Activated CD4-positive, alpha-beta T cell treated with anti-CD3 and anti-CD28 coated beads, Interleukin-2, amount 50 U/mL, for 1 hour (primary cell): ENCODE measurements at regions not wholly inside any gene's neighbourhood (a gene's known extent, or its start where the extent isn't known, plus 50 kb on each side); places are given as distances from the start of the nearest gene placed in this dataset.
A peak's percentile ranks its signal among the peaks of the same experiment; 100 is the strongest.
"Not testable (repeated sequence)": the region's sequence is repeated elsewhere in the genome, so short reads cannot be mapped to it uniquely, and the experiment has no call there.

Source experiments
- DNase-seq: peaks from one replicate; pipeline ENCODE4 v3.0.0-alpha.2; 2020

DNA sequence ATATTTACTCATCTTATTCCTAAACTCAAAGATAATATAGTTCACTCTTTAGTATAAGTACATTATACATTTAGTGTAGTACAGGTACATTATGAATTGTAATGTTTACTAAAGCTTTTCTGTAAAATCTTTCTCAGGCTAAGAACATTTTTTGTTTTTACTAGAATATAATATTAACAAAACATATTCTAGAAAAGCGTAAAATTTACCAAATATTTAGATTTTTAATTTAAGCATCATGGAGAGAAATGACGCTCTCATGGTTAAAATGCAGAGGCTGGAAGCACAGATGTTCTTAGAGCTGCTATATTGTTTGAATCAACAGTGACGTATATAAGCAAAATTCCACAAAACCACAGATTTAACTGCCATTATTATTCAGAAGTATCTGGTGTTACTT, 54.7 kb upstream of the NBPF15 start:
- not testable (repeated sequence) for DNase-seq

DNA sequence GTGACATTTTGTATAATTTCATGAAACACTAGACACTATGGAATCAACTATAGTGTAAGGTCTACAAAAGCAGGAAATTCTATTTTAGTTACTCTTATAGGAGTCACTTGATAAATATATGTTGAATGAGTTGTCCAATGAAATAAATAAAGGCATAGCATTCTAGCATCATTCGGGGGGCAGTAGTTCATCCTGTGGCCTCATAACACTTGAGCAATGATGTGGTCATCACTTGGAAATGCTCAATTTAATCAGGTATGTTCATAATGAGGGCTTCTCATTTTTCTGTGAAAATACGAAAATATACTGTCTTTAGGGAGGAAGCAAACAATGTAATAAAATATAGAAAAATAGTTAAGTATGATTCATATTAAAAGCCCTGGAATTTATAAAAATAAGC, 55.4 kb upstream of the NBPF15 start:
- not testable (repeated sequence) for DNase-seq

DNA sequence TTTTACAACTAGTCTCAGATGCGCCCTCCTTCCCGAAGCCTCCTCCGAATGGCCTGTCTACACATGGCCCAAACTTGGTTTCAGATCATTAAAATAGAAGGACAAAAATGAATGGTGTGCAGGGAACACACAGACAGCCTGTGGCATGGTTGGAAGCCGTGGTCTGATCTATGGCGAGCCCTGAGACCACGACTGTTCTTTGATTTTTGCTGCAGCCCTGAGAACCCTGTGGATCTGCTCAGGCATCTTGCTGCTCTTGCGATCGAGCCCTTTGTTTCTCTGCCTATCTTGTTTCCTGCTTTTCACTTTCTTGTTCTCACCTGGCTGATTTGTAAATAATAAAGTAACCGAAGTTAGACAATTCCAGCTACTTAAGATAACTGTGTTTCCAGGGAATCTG, 57.0 kb upstream of the NBPF15 start:
- not testable (repeated sequence) for DNase-seq

DNA sequence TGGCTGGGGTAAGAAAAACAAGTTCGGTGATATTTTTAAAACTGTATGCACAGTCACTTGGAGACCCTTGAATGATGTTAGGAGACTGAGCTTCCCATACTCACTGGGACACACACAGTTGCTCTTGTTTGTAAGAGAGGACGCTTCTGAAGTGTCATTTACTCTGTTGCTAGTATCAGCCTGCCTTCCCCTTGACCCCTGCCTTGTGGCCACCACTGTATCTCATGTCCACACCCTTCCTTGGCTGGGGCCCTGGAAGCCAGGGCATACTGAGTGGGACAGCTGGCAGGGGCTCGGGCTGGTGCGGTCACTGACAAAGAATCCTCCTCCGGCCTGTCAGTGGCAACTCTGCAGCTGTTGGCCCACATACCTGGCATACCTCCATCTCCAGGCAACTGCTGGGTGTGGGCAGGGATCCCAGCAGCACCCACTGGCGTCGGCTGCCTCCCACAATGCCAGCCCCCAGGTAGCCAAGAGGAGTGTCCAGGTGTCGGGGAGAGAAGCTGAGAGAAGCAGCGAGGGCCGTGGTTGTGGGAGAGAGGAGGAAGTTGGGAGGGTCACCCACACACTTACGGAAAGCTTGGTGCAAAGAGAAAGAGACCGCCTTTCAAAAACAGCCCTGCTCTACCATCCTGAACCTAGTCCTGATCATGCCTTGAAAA, 58.2 kb upstream of the NBPF15 start:
- not testable (repeated sequence) for DNase-seq

DNA sequence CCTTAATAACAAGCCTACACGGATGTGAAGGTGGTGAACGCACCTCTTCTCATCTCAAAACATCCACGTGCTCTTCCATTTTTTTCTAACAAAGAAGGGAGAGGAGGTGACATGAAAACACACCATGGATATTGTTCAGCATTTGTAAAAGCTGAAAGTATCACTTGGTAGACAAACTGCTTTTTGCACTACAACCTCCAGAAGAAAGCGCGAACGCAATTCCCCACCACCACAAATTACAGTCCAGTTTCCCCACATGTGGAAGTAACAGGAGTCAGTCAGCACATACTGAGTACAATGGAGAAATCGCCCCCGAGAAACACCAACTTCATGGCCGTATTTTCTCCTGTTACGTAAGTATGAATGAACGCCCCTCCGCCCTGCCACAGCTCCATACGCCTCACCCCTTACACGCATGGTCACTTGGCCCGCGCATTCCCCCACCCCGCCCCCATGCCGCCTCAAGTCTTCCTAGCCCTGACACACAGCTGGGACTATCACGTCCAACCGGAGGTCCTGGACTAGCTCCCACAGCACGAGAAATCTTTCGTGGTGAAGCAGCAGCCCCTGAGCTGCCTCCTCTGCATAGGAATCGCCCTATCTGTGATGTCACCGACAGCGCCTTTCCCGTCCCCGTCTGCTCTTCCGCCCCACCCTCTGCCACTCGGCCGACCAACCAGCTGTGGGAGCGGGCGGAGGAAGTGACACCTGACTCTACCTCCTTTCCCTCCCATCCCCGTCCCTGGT, 62.4 kb upstream of the NBPF15 start:
- peak; percentile 57 for DNase-seq

DNA sequence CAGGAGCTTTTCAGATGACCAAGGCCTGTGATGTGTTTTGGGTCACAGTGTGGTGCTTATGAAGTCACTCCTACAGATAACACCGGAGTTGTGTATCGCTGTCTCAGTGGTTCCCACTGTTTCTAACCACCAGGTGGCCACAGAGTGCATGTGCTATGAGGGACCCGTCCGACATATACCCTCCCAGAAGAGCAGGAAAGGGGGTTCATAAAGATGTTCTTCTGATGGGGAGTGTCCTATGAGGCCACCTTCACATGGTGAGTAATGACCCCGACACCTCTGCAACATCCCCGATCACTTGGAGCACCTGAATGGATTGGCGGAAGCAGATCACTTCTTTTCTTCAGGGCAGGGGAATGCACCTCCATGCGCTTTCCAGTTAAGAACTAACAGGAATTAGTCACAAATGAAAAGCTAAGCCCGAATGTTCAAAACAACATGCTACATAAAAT, 60.5 kb upstream of the PPIAL4F start:
- not testable (repeated sequence) for DNase-seq

DNA sequence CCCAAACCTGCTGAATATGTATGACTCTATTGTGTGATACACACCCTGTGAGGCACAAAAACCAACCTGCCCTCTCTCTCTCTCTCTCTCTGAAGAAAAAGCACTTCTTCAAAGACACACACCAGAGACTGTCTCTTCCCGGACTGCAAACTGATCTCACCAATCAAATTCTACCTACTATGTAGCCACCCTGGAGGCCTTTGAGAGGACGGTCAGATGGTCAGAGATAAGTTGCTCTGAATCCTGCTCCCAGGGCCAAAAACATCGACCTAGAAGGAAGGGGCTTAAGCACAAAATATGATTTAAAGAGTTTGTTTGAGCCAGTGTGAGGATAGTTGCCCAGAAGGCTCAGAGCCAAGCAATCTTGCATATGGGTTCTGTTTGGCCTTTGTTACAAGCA, 59.2 kb upstream of the PPIAL4F start:
- DNase-seq = not testable (repeated sequence)

DNA sequence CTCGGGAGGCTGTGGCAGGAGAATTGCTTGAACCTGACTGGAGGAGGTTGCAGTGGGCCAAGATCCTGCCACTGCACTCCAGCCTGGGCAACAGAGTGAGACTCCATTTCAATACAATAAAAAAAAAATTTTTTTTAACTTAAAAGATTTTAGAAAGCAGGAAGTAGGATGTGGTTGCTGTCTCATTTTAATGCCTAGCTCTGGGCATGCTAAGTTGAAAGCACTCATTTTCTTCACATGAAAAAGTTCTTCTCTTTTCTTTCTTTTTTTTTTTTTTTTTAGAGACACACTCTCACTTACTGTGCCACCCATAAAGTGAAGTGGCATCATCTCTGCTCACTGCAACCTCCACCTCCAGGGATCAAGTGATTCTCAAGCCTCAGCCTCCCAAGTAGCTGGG, 58.4 kb upstream of the PPIAL4F start:
- DNase-seq = not testable (repeated sequence)

DNA sequence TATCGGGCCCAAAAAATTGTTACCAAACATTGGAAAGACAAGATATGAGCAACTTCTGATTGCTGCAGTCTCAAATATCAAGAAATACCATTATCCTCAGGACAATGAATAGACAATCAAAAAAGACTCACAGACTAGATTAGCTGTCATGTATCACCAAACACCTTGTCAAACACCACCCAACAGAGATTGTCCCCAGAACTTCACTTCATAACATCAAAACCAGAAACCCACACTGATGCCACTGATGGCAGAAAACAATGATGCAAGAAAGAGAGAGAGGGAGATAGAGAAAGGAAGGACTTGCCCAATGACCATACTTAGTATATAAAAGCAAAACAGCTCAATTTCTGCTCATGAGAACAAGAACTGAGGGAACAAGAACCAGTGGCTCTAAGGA, 56.0 kb upstream of the PPIAL4F start:
- DNase-seq = not testable (repeated sequence)

DNA sequence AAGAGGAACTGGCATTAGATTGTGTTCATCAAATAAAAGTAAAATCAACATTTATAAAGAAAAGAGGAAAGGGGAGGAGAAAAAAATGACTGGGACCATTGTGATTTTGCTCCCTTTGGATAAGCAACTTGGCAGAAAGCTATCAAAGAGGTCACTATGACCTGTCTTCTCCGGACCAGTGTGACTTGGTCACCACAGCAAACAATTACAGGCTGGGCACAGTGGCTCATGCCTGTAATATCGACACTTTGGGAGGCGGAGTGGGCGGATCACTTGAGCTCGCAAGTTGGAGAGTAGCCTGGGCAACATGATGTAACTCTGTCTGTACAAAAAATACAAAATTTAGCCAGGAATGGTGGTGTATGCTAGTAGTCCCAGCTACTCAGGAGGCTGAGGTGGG, 55.5 kb upstream of the PPIAL4F start:
- not testable (repeated sequence) for DNase-seq

DNA sequence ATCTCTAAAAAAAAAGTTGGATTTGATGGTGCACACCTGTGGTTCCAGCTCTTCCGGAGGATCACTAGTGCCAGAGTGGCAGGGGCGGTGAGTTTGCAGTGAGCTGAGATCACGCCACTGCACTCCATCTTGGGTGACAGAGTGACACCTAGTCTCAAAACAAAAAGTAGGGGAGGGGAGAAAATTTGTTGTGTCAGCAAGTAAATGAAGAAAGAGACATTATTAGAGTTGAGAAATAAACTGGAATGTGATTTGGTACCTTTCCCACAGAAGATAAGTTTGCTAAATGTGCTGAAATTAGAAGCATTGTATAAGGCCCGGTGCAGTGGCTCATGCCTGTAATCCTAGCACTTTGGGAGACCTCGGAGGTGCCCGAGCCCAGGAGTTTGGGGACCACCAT, 54.0 kb upstream of the PPIAL4F start:
- not testable (repeated sequence) for DNase-seq

DNA sequence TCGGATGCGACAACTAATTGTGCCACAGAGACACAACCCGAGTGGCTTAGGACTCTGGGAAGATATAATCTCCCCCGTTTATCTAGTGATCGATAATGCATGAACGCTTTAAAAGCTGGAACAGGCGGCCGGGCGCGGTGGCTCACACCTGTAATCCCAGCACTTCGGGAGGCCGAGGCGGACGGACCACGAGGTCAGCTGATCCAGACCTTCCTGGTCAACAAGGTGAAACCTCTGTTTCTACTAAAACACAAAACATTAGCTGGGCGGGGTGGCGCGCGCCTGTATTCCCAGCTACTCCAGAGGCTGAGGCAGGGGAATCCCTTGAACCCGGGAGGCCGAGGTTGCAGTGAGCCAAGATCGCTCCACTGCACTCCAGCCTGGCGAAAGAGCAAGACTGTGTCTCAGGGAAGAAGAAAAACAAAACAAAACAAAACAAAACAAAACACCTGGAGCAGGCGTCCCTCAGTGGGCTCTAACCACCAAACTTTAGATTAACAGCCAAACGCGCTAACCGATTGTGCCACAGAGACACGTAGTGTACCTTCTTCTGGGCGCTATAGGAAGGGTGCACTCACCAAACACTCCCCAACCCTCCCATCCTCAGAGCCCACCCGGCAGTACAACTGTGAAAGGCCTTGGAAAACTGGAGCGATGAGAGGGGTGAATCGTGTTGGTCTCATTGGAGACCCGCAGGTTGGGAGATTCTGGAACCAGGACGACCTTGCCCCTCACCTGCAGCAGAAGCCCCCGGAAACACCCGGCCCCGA, 53.3 kb upstream of the PPIAL4F start:
- DNase-seq = not testable (repeated sequence)
